B cell (primary cell): ENCODE measurements at regions not wholly inside any gene's neighbourhood (a gene's known extent, or its start where the extent isn't known, plus 50 kb on each side); places are given as distances from the start of the nearest gene placed in this dataset.

ENCODE experiments used
- CTCF ChIP-seq: fragments of 200-600 bp; IDR thresholded peaks from one replicate; pipeline ENCODE4 v1.8.0; 2022; ENCODE audit warnings: antibody characterized with exemption, mild to moderate bottlenecking
- EZH2 ChIP-seq: IDR thresholded peaks from 2 replicates; pipeline ENCODE4 v1.6.1; 2012; ENCODE audit warnings: borderline replicate concordance, low read depth, mild to moderate bottlenecking, moderate library complexity, low read length; ENCODE audit not compliant: insufficient read depth, poor library complexity, severe bottlenecking

DNA sequence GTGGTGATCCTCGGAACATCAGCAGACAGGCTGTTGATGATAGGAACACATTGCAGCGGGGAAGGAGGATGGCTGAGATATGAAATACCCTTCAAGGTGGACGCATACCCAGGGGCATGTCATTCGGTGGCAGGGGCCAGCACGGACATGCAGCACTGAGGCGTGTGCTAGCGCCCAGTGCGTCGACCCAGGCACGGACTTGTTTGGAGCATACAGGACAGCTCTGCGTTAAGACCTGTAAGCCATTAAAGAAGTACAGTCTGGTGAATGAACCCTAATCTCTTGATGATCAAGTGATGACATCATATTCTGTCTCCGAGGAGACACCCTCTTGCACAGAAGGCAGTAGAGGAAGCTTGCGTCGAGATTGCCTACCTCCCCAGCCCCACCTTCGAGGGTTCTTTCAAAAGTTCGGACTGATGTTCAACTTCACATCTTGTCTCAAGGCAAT, 63.6 kb upstream of the KIF26B start:
- TF ChIP-seq CTCF (no peak), EZH2 (no peak)
